GM21528 (cell line): ENCODE measurements at regions not wholly inside any gene's neighbourhood (a gene's known extent, or its start where the extent isn't known, plus 50 kb on each side); places are given as distances from the start of the nearest gene placed in this dataset.
A peak's percentile ranks its signal among the peaks of the same experiment; 100 is the strongest.
"Not testable (repeated sequence)": the region's sequence is repeated elsewhere in the genome, so short reads cannot be mapped to it uniquely, and the experiment has no call there.

Experiments used
- ATAC-seq: cut with Tn5 transposase; IDR thresholded peaks from one replicate; pipeline ENCODE4 v1.9.1; 2021; ENCODE audit warnings: mild to moderate bottlenecking, moderate library complexity; ENCODE audit not compliant: unreplicated experiment, low FRiP score

GRCh38 chr11:104781037-104781436 lies 117.2 kb downstream of the CASP12 start:
- no peak for ATAC-seq

- no peak for ATAC-seq
Measured at GRCh38 chr11:104776501-104777170, 121.6 kb downstream of the CASP12 start.

DNA sequence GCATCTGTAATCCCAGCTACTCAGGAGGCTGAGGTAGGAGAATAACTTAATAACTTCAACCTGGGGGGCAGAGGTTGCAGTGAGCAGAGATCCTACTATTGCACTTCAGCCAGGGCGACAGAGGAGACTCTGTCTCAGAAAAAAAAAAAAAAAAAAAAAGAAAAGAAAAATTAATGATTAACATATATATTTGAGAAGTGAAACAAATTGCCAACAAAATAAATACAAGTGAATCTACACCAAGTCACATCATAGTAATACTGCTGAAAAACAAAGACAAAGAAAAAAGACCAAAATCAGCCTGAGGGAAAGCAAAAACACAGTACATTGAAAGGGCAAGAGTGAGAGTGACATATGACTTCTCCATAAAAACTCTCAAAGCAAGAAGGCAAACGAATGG lies 123.7 kb downstream of the CASP12 start:
- no peak for ATAC-seq

- ATAC-seq: no peak
Measured at GRCh38 chr11:104772806-104773241, 125.4 kb downstream of the CASP12 start.

GRCh38 chr11:104771763-104772162 lies 126.5 kb downstream of the CASP12 start:
- no peak for ATAC-seq

DNA sequence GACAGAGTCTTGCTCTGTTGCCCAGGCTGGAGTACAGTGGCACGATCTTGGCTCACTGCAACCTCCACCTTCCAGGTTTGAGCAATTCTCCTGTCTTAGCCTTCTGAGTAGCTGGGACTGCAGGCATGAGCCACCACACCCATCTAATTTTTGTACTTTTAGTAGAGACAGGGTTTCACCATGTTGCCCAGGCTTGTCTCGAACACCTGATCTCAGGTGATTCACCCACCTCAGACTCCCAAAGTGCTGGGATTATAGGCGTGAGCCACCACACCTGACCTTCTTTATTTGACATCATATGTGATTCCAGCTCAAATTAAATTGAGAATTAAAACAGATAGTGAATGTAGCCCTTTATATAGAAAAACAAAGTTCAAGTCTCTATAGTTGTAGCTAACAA lies 127.2 kb downstream of the CASP12 start:
- not testable (repeated sequence) for ATAC-seq

DNA sequence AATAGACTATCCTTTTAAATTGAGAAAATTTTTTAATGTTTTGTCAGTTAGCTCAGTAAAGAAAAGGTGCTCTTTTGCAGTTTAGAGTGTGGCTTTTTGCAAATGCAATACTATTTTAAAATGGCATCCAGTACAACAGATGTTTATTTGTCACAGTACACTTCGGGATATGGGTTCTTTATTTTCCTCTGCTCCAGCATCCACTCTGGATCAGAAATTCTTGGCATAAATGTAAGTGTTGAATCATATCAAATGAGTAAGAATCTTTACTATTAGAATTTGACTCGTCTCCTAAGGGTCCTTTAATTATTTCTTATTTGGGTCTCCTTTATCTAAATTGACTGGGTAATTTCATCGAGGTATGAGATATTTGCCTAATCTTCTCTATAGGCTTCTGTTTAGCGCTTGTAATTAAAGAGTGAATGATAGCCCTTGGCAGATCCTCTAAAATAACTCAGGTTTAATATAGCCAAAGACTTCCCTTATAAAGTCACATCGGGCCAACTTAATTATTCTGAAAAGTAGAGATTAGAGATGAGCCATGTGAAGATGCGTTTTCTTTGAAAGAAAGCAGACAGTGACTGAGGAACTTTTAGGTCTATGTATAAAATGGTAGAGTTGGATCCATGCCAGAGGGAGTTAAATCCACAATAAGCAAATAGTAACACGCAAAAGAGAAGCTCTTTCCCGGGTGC lies 132.7 kb downstream of the CASP12 start:
- ATAC-seq: no peak

GRCh38 chr11:104764710-104765045 lies 133.6 kb downstream of the CASP12 start:
- peak; percentile 49 for ATAC-seq

DNA sequence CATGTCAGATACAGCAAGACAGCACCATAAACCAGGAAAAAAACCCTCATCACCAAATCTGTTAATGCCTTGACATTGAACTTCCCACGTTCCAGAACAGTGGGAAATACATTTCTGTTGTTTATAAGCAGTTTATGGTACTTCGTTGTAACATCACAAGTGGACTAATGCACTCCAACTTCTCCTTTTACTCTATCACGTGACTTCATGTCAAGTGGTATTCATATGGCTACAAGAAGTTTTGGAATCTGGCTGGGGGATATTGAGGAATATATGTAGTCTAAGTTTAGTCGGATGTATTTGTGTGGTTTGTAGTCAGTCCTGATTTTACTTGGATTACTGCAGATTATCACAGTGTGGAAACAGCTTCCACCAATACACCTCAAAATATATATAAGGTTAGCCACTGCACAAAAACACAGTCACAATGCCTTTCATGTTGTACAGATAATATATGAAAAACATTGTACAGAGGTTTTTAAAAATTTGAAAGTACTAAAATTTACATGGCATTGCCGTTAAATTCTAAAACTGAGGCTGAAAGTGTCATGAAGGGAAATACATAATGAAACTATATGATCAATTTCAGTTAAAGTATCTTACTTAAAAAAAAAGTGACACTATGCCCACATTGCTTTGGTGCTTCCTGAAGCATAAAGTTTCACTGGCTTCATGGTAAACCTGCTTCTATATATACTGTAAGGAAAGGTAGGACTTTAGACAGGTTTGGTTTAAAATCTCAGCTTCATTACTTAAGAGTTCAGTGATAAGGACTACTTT lies 134.1 kb downstream of the CASP12 start:
- peak; percentile 72 for ATAC-seq

DNA sequence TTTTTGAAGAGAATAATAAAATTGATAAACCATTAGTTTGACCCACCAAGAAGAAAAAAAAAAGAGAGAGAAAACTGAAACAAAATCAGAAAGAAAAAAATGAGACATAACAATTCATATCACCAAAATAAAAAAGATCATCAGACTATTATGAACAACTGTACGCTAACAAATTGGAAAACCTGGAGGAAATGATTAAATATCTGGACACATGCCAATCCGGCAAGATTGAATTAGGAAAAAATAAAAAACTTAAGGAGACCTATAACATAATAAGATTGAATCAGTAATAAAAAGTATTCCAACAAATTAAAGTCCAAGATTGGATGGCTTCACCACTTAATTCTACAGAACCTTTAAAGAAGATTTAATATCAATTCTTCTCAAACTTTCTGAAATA lies 136.7 kb downstream of the CASP12 start:
- ATAC-seq: no peak

DNA sequence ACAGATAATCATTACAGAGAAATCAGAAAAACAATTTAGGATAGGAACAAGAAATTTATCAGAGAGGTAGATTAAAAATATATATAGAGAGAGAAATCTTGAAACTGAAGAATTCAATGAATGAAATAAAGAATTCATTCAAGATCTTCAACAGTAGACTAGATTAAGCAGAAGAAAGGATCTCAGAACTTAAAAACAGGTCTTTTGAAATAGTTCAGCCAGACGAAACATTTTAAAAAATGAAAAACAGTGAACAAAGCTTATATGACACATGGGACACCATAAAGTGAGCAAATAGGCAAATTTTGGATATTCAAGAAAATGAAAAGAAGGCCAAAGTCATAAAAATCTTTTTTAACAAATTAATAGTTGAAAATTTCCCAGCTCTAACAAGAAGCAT lies 138.8 kb downstream of the CASP12 start:
- ATAC-seq: no peak

GRCh38 chr11:104738918-104739317 lies 159.3 kb downstream of the CASP12 start:
- no peak for ATAC-seq

- no peak for ATAC-seq
Measured at GRCh38 chr11:104738208-104738607, 160.1 kb downstream of the CASP12 start.

DNA sequence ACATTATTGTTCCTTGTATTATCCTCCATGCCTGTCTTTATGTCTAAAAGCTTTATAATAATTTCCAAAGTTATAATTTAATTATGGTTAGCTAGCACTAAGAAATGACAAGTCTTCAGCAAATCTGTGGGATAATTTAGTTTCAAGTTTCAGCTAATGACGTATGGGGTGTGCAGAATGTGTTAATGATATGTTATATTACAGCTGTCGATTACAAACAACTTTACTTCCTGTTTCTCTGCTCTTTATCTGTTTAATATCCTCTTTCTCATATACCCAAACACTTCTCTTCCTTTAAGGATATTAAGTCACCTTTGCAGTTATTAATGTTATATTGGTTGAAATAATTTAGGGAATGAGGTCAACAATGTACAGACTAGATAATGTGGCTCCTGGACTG lies 161.8 kb downstream of the CASP12 start:
- ATAC-seq: no peak

- no peak for ATAC-seq
Measured at GRCh38 chr11:104734998-104735397, 163.3 kb downstream of the CASP12 start.

- no peak for ATAC-seq
Measured at GRCh38 chr11:104731890-104732289, 166.4 kb downstream of the CASP12 start.

DNA sequence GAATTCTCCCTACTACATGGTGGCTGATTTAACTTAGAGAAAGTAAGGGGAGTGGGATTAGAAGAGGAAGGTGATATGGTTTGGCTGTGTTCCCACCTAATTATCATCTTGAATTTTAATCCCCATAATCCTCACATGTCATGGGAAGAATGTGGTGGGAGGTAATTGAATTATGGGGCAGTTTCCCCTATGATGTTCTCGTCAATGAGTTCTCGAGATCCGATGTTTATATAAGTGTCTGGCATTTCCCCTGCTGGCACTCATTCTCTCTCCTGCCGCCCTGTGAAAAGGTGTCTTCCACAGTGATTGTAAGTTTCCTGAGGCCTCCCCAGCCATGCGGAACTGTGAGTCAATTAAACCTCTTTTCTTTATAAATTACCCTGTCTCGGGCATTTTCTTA lies 169.3 kb downstream of the CASP12 start:
- ATAC-seq: no peak

GRCh38 chr11:104727768-104728167 lies 170.5 kb downstream of the CASP12 start:
- ATAC-seq: no peak

DNA sequence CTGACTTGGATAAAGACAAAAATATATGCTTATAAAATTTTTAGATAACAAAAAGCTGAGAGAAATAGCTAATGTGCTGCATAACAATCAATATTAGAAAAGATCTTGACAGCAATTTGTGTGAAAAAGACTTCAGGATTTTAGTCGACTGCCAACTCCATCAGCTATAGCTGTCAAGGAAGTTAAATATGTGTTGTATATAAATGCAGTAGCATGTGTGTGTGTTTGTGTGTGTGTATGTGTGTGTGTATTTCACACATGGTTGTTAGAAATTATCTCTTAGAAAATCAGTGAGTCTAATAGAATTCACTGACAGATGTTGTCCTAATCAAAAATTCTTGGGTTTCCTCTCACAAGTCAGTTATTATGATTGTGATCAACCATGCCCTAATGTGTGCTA lies 171.2 kb downstream of the CASP12 start:
- no peak for ATAC-seq

- no peak for ATAC-seq
Measured at GRCh38 chr11:104725796-104726408, 172.4 kb downstream of the CASP12 start.

GRCh38 chr11:104713401-104713800 lies 184.9 kb downstream of the CASP12 start:
- no peak for ATAC-seq
